GM12873 (cell line): ENCODE measurements at regions not wholly inside any gene's neighbourhood (a gene's known extent, or its start where the extent isn't known, plus 50 kb on each side); places are given as distances from the start of the nearest gene placed in this dataset.
A peak's percentile ranks its signal among the peaks of the same experiment; 100 is the strongest.

Experiments used
- CTCF ChIP-seq: IDR thresholded peaks from 2 replicates; pipeline ENCODE4 v1.5.1; 2012; ENCODE audit warnings: low read depth, mild to moderate bottlenecking, moderate library complexity, low read length, control low read depth; ENCODE audit not compliant: insufficient read depth; ENCODE audit errors: missing control alignments

- TF ChIP-seq CTCF, result no peak
Measured at GRCh38 chr17:63203652-63204051, 237.6 kb downstream of the TANC2 start.

GRCh38 chr17:63221939-63222338 lies 224.2 kb downstream of the CYB561 start:
- no peak for TF ChIP-seq CTCF

GRCh38 chr17:63222655-63223054 lies 223.5 kb downstream of the CYB561 start:
- no peak for TF ChIP-seq CTCF

- no peak for TF ChIP-seq CTCF
Measured at GRCh38 chr17:63223212-63223911, 222.7 kb downstream of the CYB561 start.

GRCh38 chr17:63224644-63225043 lies 221.5 kb downstream of the CYB561 start:
- no peak for TF ChIP-seq CTCF

GRCh38 chr17:63232565-63233310 lies 213.4 kb downstream of the CYB561 start:
- TF ChIP-seq CTCF, result peak; percentile 21

- no peak for TF ChIP-seq CTCF
Measured at GRCh38 chr17:63240106-63240505, 206.0 kb downstream of the CYB561 start.
